ENCODE measurements at regions not wholly inside any gene's neighbourhood (a gene's known extent, or its start where the extent isn't known, plus 50 kb on each side); places are given as distances from the start of the nearest gene placed in this dataset.

GRCh38 chr1:67577646-67578045 lies 107.4 kb upstream of the GADD45A start:
- H3K23ac ChIP-seq (ENCODE audit: insufficient read length, low read depth, low read length): no peak overlapping the region
- no peak overlapping the region for H3K14ac ChIP-seq (ENCODE audit: insufficient read depth, low read length)
- no peak overlapping the region for H2BK12ac ChIP-seq (ENCODE audit: insufficient read length, low read depth, low read length)
- H4K20me1 ChIP-seq (ENCODE audit: control insufficient read depth, insufficient read depth, insufficient read length): no peaks in the 10 kb centered on the region
- no peak overlapping the region for H3K4me2 ChIP-seq (ENCODE audit: insufficient read depth, insufficient read length, low read length)
- H4K8ac ChIP-seq (replicated peaks; ENCODE audit: insufficient read length, low read depth, low read length): no peak overlapping the region
- H2BK120ac ChIP-seq (ENCODE audit: low read depth, low read length, poor library complexity, severe bottlenecking): no peak overlapping the region
- no peak overlapping the region for H3K4me3 Mint-ChIP-seq
- no peaks in the 10 kb centered on the region; the same call in 1 of the 2 replicates for H3K79me2 ChIP-seq (ENCODE audit: insufficient read depth, low read length)
- no peaks in the 10 kb centered on the region; a peak in 1 of 7 replicates for H3K36me3 Mint-ChIP-seq (ENCODE audit: insufficient read depth in 1 of 3, low read depth in 3 of 3)
- no peaks in the 10 kb centered on the region for H3K27me3 Mint-ChIP-seq (ENCODE audit: low read depth)
- no peak overlapping the region for H2BK20ac ChIP-seq (ENCODE audit: low read depth, low read length, poor library complexity, severe bottlenecking)
- H3K9me3 ChIP-seq (ENCODE audit: control insufficient read depth, low read depth, low read length): no peaks in the 10 kb centered on the region
- no peak overlapping the region for H2AFZ ChIP-seq (ENCODE audit: low read length)
- H3T11ph ChIP-seq (ENCODE audit: low read length): no peak overlapping the region
- H3K27ac ChIP-seq (ENCODE audit: insufficient read length, low read depth, low read length): no peak overlapping the region
- H3K9me3 Mint-ChIP-seq: no peaks in the 10 kb centered on the region
- H3K27ac Mint-ChIP-seq: no peak overlapping the region
- no peak overlapping the region for H3K9ac ChIP-seq (ENCODE audit: extremely low read depth, insufficient read length, low read length)
- no peak overlapping the region for H2BK5ac ChIP-seq (ENCODE audit: insufficient read length, low read length)
- no peak overlapping the region for H2AK5ac ChIP-seq (ENCODE audit: insufficient read length, low read length)
- TF ChIP-seq CTCF (conservative IDR thresholded peaks at IDR 0.05): no peak
- H3K27me3 ChIP-seq (ENCODE audit: insufficient read depth, low read length): no peaks in the 10 kb centered on the region
- H3K4me1 Mint-ChIP-seq: peaks cover 12% of the 10 kb centered on the region in 2 experiments
- H3K4ac ChIP-seq (ENCODE audit: low read depth, low read length): no peak overlapping the region
- H4K91ac ChIP-seq (ENCODE audit: insufficient read length, low read depth, low read length): no peak overlapping the region
- no peak overlapping the region for H4K5ac ChIP-seq (ENCODE audit: insufficient read length, low read depth, low read length)
- no peak for DNase-seq
- no peaks in the 10 kb centered on the region for H3K79me1 ChIP-seq (ENCODE audit: insufficient read depth, low read depth, low read length, poor library complexity, severe bottlenecking)
- no peak overlapping the region for H2BK15ac ChIP-seq (ENCODE audit: low read depth, low read length)
- H3K23me2 ChIP-seq (ENCODE audit: insufficient read length, low read depth, low read length, poor library complexity, severe bottlenecking): no peaks in the 10 kb centered on the region
- WGBS (ENCODE audit: extremely low coverage, insufficient read length, low lambda C conversion rate): no CpG with 5 or more reads among the region's 3 CpGs
- H3K18ac ChIP-seq (ENCODE audit: insufficient read length, low read depth, low read length): no peak overlapping the region
- no peaks in the 10 kb centered on the region for H3K4me1 ChIP-seq (ENCODE audit: insufficient read depth, low read length)
- H3K56ac ChIP-seq (ENCODE audit: insufficient read length, low read depth, low read length): no peak overlapping the region

All from H9 (cell line).